ENCODE measurements at regions not wholly inside any gene's neighbourhood (a gene's known extent, or its start where the extent isn't known, plus 50 kb on each side); places are given as distances from the start of the nearest gene placed in this dataset.

GRCh38 chr2:19247186-19247585, 111.2 kb downstream of the OSR1 start:
- Histone ChIP-seq H3K4me2 (ENCODE audit: control insufficient read depth, extremely low read depth, insufficient read depth, low read depth, low read length) (no peak overlapping the region), H3K9me3 (ENCODE audit: control insufficient read depth, low read depth, low read length) (no peaks in the 10 kb centered on the region), H3K27me3 (ENCODE audit: control insufficient read depth, extremely low read depth, insufficient read depth, low read length) (no peaks in the 10 kb centered on the region), H3K36me3 (ENCODE audit: control insufficient read depth in 2 of 2, extremely low read depth in 1 of 2, insufficient read depth in 2 of 2, low read length in 2 of 2) (no peaks in the 10 kb centered on the region), H3K27ac (ENCODE audit: control insufficient read depth, insufficient read depth, low read length) (no peak overlapping the region), H2AFZ (ENCODE audit: control insufficient read depth, low read length) (no peak overlapping the region), H3K4me3 (ENCODE audit: control insufficient read depth in 2 of 3, extremely low read depth in 1 of 3, insufficient read depth in 2 of 3, low read depth in 1 of 3, low read length in 3 of 3) (no peak overlapping the region), H3K9ac (ENCODE audit: control insufficient read depth, extremely low read depth, insufficient read depth, low read length) (no peak overlapping the region), H3K4me1 (ENCODE audit: control insufficient read depth, extremely low read depth, insufficient read depth, low read length) (no peaks in the 10 kb centered on the region), H3K9me1 (ENCODE audit: control insufficient read depth, extremely low read depth, insufficient read depth, low read length) (no peaks in the 10 kb centered on the region), H4K20me1 (ENCODE audit: control insufficient read depth, extremely low read depth, insufficient read depth, low read length) (no peaks in the 10 kb centered on the region), H3K79me2 (ENCODE audit: control insufficient read depth, insufficient read depth, low read length) (no peaks in the 10 kb centered on the region)
- TF ChIP-seq CTCF (optimal IDR thresholded peaks at IDR 0.05 in 1 of 3, IDR thresholded peaks at IDR 0.05 in 1 of 3, conservative IDR thresholded peaks at IDR 0.05 in 1 of 3; ENCODE audit: extremely low read depth in 1 of 3, insufficient read depth in 2 of 3, low read length in 3 of 3) (no peak), EZH2 (IDR thresholded peaks at IDR 0.05; ENCODE audit: low read length) (no peak)
- FAIRE-seq (no peak), DNase-seq (ENCODE audit: low read depth, low spot score) (no peak)
- dilution Hi-C loops (cut with MboI; ENCODE audit: extremely low pct_ligation_motif_present, low sequenced_read_pairs), result no loop called here

DNA sequence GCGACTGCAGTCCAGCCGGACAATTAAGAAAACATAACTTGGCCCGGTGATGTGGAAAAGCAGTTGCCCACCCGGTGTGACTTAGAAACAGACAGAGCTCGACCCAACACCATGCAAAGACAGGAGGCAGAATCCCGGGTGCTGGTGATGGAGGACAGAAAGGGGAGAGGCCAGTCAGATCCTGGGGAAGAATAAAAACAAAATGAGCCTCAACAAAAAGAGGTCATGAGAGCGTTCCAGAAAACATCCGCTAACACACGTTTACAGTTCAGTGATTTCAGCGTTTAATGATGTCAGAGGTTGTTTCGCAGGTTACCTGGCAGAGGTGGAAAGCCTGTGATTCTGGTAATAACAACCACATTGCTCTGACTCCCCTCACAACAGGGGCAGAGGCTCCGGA, 111.9 kb downstream of the OSR1 start:
- no peaks in the 10 kb centered on the region for H3K9me3 ChIP-seq (ENCODE audit: control insufficient read depth, low read depth, low read length)
- FAIRE-seq (no peak), DNase-seq (ENCODE audit: low read depth, low spot score) (no peak)
- H3K4me2 ChIP-seq (ENCODE audit: control insufficient read depth, extremely low read depth, insufficient read depth, low read depth, low read length), result no peak overlapping the region
- no peaks in the 10 kb centered on the region for H4K20me1 ChIP-seq (ENCODE audit: control insufficient read depth, extremely low read depth, insufficient read depth, low read length)
- H3K9me1 ChIP-seq (ENCODE audit: control insufficient read depth, extremely low read depth, insufficient read depth, low read length), result no peaks in the 10 kb centered on the region
- H3K36me3 ChIP-seq (ENCODE audit: control insufficient read depth in 2 of 2, extremely low read depth in 1 of 2, insufficient read depth in 2 of 2, low read length in 2 of 2), result no peaks in the 10 kb centered on the region
- H3K9ac ChIP-seq (ENCODE audit: control insufficient read depth, extremely low read depth, insufficient read depth, low read length), result no peak overlapping the region
- H2AFZ ChIP-seq (ENCODE audit: control insufficient read depth, low read length), result no peak overlapping the region
- dilution Hi-C loops (cut with MboI; ENCODE audit: extremely low pct_ligation_motif_present, low sequenced_read_pairs), result no loop called here
- H3K4me3 ChIP-seq (ENCODE audit: control insufficient read depth in 2 of 3, extremely low read depth in 1 of 3, insufficient read depth in 2 of 3, low read depth in 1 of 3, low read length in 3 of 3), result no peak overlapping the region
- no peaks in the 10 kb centered on the region for H3K27me3 ChIP-seq (ENCODE audit: control insufficient read depth, extremely low read depth, insufficient read depth, low read length)
- TF ChIP-seq CTCF (optimal IDR thresholded peaks at IDR 0.05 in 1 of 3, IDR thresholded peaks at IDR 0.05 in 1 of 3, conservative IDR thresholded peaks at IDR 0.05 in 1 of 3; ENCODE audit: extremely low read depth in 1 of 3, insufficient read depth in 2 of 3, low read length in 3 of 3) (no peak), EZH2 (IDR thresholded peaks at IDR 0.05; ENCODE audit: low read length) (no peak)
- no peak overlapping the region for H3K27ac ChIP-seq (ENCODE audit: control insufficient read depth, insufficient read depth, low read length)
- H3K79me2 ChIP-seq (ENCODE audit: control insufficient read depth, insufficient read depth, low read length), result no peaks in the 10 kb centered on the region
- no peaks in the 10 kb centered on the region for H3K4me1 ChIP-seq (ENCODE audit: control insufficient read depth, extremely low read depth, insufficient read depth, low read length)

Measured in keratinocyte (primary cell).